ENCODE measurements at regions not wholly inside any gene's neighbourhood (a gene's known extent, or its start where the extent isn't known, plus 50 kb on each side); places are given as distances from the start of the nearest gene placed in this dataset.
"Not testable (repeated sequence)": the region's sequence is repeated elsewhere in the genome, so short reads cannot be mapped to it uniquely, and the experiment has no call there.

DNA sequence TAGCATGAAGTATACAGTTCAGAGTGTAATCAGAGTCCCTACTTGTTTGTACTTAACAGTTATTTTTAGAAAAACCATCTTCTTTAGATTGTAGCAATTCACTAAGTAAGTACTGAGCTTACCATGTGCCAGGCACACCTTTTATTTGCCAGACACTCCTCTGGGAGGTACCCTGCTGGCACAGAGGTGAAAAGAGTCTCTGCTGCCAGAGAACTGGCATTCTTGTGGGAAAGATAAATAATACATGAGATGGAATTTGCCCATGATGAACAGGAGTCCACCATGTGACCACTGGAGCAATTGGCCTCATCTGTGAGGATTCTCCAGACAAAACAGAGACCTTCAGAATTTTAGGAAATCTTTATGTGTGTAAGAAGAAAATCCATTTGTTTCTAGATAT lies 199.3 kb upstream of the SLC16A7 start:
- Histone ChIP-seq H3K79me2 (ENCODE audit: control insufficient read depth, insufficient read depth, low read length) (no peaks in the 10 kb centered on the region), H3K4me1 (ENCODE audit: control insufficient read depth in 2 of 2, insufficient read depth in 2 of 2, low read length in 2 of 2) (no peaks in the 10 kb centered on the region), H3K36me3 (replicated peaks in 1 of 2; ENCODE audit: control extremely low read depth in 1 of 2, control insufficient read depth in 1 of 2, extremely low read depth in 1 of 2, insufficient read depth in 2 of 2, low read length in 1 of 2) (no peaks in the 10 kb centered on the region), H3K27ac (ENCODE audit: low read length in 2 of 2) (no peak overlapping the region), H4K20me1 (ENCODE audit: control insufficient read depth, insufficient read depth, low read length, poor library complexity, severe bottlenecking) (no peaks in the 10 kb centered on the region), H3K4me3 (ENCODE audit: control extremely low read depth in 1 of 5, extremely low read depth in 1 of 5, insufficient read depth in 1 of 5, low read depth in 2 of 5, low read length in 4 of 5) (no peak overlapping the region), H3K27me3 (replicated peaks in 1 of 4; ENCODE audit: control extremely low read depth in 1 of 4, control insufficient read depth in 3 of 4, insufficient read depth in 4 of 4, low read length in 3 of 4) (no peaks in the 10 kb centered on the region), H3K9me3 (ENCODE audit: control extremely low read depth in 1 of 3, control insufficient read depth in 2 of 3, insufficient read depth in 1 of 3, low read length in 2 of 3) (no peaks in the 10 kb centered on the region), H3K9ac (ENCODE audit: low read length) (no peak overlapping the region), H3K4me2 (replicated peaks; ENCODE audit: low read depth, low read length, poor library complexity, severe bottlenecking) (no peak overlapping the region), H2AFZ (ENCODE audit: insufficient read depth, low read depth, low read length, poor library complexity, severe bottlenecking) (no peak overlapping the region)
- no peak overlapping the region for H3K27ac Mint-ChIP-seq
- H3K4me1 Mint-ChIP-seq, result no peaks in the 10 kb centered on the region
- CTCF ChIA-PET, result interaction anchor here (0.7 kb wide), 1 partner anchor 48 kb away, joined by 3 read pairs; no protein-coding TSS in a partner anchor
- POLR2A ChIA-PET, result no interaction called here
- TF ChIP-seq, protein P1, sequence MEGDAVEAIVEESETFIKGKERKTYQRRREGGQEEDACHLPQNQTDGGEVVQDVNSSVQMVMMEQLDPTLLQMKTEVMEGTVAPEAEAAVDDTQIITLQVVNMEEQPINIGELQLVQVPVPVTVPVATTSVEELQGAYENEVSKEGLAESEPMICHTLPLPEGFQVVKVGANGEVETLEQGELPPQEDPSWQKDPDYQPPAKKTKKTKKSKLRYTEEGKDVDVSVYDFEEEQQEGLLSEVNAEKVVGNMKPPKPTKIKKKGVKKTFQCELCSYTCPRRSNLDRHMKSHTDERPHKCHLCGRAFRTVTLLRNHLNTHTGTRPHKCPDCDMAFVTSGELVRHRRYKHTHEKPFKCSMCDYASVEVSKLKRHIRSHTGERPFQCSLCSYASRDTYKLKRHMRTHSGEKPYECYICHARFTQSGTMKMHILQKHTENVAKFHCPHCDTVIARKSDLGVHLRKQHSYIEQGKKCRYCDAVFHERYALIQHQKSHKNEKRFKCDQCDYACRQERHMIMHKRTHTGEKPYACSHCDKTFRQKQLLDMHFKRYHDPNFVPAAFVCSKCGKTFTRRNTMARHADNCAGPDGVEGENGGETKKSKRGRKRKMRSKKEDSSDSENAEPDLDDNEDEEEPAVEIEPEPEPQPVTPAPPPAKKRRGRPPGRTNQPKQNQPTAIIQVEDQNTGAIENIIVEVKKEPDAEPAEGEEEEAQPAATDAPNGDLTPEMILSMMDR (IDR thresholded peaks at IDR 0.05), result no peak
- no peak for TF ChIP-seq EZH2 (IDR thresholded peaks at IDR 0.05; ENCODE audit: borderline replicate concordance, insufficient read depth, low read depth, low read length, poor library complexity, severe bottlenecking)
- H3K27me3 Mint-ChIP-seq, result no peaks in the 10 kb centered on the region
- no peak overlapping the region for H3K4me3 Mint-ChIP-seq
- H3K9me3 Mint-ChIP-seq (ENCODE audit: insufficient read depth), result no peaks in the 10 kb centered on the region
- ATAC-seq (ENCODE audit: low read depth) (no peak), DNase-seq (no peak)
- intact Hi-C loops (cut with micrococcal nuclease), result no loop called here

- H3K4me1 Mint-ChIP-seq; DNase-seq; H3K27me3 Mint-ChIP-seq; H3K9ac ChIP-seq (ENCODE audit: low read length); POLR2A ChIA-PET; intact Hi-C loops (cut with micrococcal nuclease); H3K27ac ChIP-seq (ENCODE audit: low read length in 2 of 2); H3K27ac Mint-ChIP-seq; H3K9me3 ChIP-seq (ENCODE audit: control extremely low read depth in 1 of 3, control insufficient read depth in 2 of 3, insufficient read depth in 1 of 3, low read length in 2 of 3); H2AFZ ChIP-seq (ENCODE audit: insufficient read depth, low read depth, low read length, poor library complexity, severe bottlenecking); H3K9me3 Mint-ChIP-seq (ENCODE audit: insufficient read depth); H3K36me3 ChIP-seq (replicated peaks in 1 of 2; ENCODE audit: control extremely low read depth in 1 of 2, control insufficient read depth in 1 of 2, extremely low read depth in 1 of 2, insufficient read depth in 2 of 2, low read length in 1 of 2); H3K79me2 ChIP-seq (ENCODE audit: control insufficient read depth, insufficient read depth, low read length); ATAC-seq (ENCODE audit: low read depth); H3K27me3 ChIP-seq (replicated peaks in 1 of 4; ENCODE audit: control extremely low read depth in 1 of 4, control insufficient read depth in 3 of 4, insufficient read depth in 4 of 4, low read length in 3 of 4); H3K4me3 Mint-ChIP-seq; H3K4me2 ChIP-seq (replicated peaks; ENCODE audit: low read depth, low read length, poor library complexity, severe bottlenecking); H3K4me3 ChIP-seq (ENCODE audit: control extremely low read depth in 1 of 5, extremely low read depth in 1 of 5, insufficient read depth in 1 of 5, low read depth in 2 of 5, low read length in 4 of 5); H3K4me1 ChIP-seq (ENCODE audit: control insufficient read depth in 2 of 2, insufficient read depth in 2 of 2, low read length in 2 of 2); H4K20me1 ChIP-seq (ENCODE audit: control insufficient read depth, insufficient read depth, low read length, poor library complexity, severe bottlenecking): not testable (repeated sequence)
- CTCF ChIA-PET, result interaction anchor here (1.0 kb wide), 1 partner anchor 12 kb away, joined by 3 read pairs; no protein-coding TSS in a partner anchor
Observed at GRCh38 chr12:59395310-59395709, 200.5 kb upstream of the SLC16A7 start.

All from B cell (primary cell).